K562 (cell line): ENCODE measurements at regions not wholly inside any gene's neighbourhood (a gene's known extent, or its start where the extent isn't known, plus 50 kb on each side); places are given as distances from the start of the nearest gene placed in this dataset.

Experiments
- CHD7 ChIP-seq: fragments of 200-600 bp; sonication (generic); IDR thresholded peaks from one replicate; pipeline ENCODE4 v1.6.1; 2012; ENCODE audit warnings: mild to moderate bottlenecking, low read depth, low read length, inconsistent platforms

- no peak for TF ChIP-seq CHD7
Observed at GRCh38 chr7:67512481-67512880, 515.8 kb downstream of the TYW1 start (continued).
